B cell (primary cell): ENCODE measurements at regions not wholly inside any gene's neighbourhood (a gene's known extent, or its start where the extent isn't known, plus 50 kb on each side); places are given as distances from the start of the nearest gene placed in this dataset.

ENCODE experiments used
- ATAC-seq: fragments of 200-7000 bp; cut with Tn5 transposase; one replicate; pipeline ENCODE4 v1.10.0; 2021; ENCODE audit warnings: low read depth, mild to moderate bottlenecking, moderate number of reproducible peaks, moderate library complexity
- CTCF ChIA-PET: fragments of 350-600 bp; sonication (Branson Sonifier 250); formaldehyde crosslinking; loops from one replicate; lab custom pipeline; 2021; ENCODE audit warnings: antibody characterized with exemption, inconsistent platforms; lab: Charles Lee
- POLR2A ChIA-PET: fragments of 350-600 bp; sonication (Branson Sonifier 250); formaldehyde crosslinking; loops from one replicate; lab custom pipeline; 2021; ENCODE audit warnings: antibody characterized with exemption; lab: Charles Lee
- DNase-seq: peaks from one replicate; pipeline ENCODE4 v3.0.0; 2013
- H2AFZ ChIP-seq: 2 replicates; pipeline ENCODE4 v1.6.1; 2012; ENCODE audit warnings: mild to moderate bottlenecking, low read depth, low read length; ENCODE audit not compliant: insufficient read depth, poor library complexity, severe bottlenecking
- H3K27ac ChIP-seq, 2 donors: 1 replicate in 1 of 2; 2 replicates in 1 of 2; pipeline ENCODE4 v1.5.1; 2012 to 2013; ENCODE audit warnings: low read length in 2 of 2, mild to moderate bottlenecking in 2 of 2, moderate library complexity in 1 of 2
- H3K27me3 ChIP-seq, 4 experiments: fragments of 200-600 bp in 1 of 4; sonication (generic) in 1 of 4; replicated peaks in 1 of 4; 1 replicate in 2 of 4; 2 replicates in 2 of 4; pipeline versions ENCODE4 v1.6.1 to v1.7.0; 2013 to 2016; ENCODE audit warnings: low read length in 3 of 4, mild to moderate bottlenecking in 2 of 4, mixed read lengths in 1 of 4, moderate library complexity in 1 of 4; ENCODE audit not compliant: insufficient read depth in 4 of 4, control insufficient read depth in 3 of 4; ENCODE audit errors: control extremely low read depth in 1 of 4
- H3K36me3 ChIP-seq, 2 experiments: replicated peaks in 1 of 2; 1 replicate in 1 of 2; 2 replicates in 1 of 2; pipeline versions ENCODE4 v1.6.1 to v1.7.1; 2013; ENCODE audit warnings: low read length in 1 of 2; ENCODE audit not compliant: insufficient read depth in 2 of 2, control insufficient read depth in 1 of 2; ENCODE audit errors: control extremely low read depth in 1 of 2, extremely low read depth in 1 of 2
- H3K4me1 ChIP-seq, 2 donors: fragments of 200-600 bp in 1 of 2; sonication (generic) in 1 of 2; 1 replicate in 1 of 2; 2 replicates in 1 of 2; pipeline versions ENCODE4 v1.5.1 to v1.6.1; 2013 to 2017; ENCODE audit warnings: low read length in 2 of 2; ENCODE audit not compliant: control insufficient read depth in 2 of 2, insufficient read depth in 2 of 2
- H3K4me2 ChIP-seq: replicated peaks from 2 replicates; pipeline ENCODE3; 2012; ENCODE audit warnings: mild to moderate bottlenecking, low read depth, low read length; ENCODE audit not compliant: poor library complexity, severe bottlenecking
- H3K4me3 ChIP-seq, 5 experiments: fragments of 200-600 bp in 1 of 5; sonication (generic) in 1 of 5; 1 replicate in 3 of 5; 2 replicates in 2 of 5; pipeline versions ENCODE4 v1.5.1 to v1.7.0; 2011 to 2016; ENCODE audit warnings: low read length in 4 of 5, mild to moderate bottlenecking in 4 of 5, low read depth in 2 of 5, control low read depth in 1 of 5, moderate library complexity in 1 of 5; ENCODE audit not compliant: insufficient read depth in 1 of 5; ENCODE audit errors: control extremely low read depth in 1 of 5, extremely low read depth in 1 of 5
- H3K79me2 ChIP-seq: fragments of 200-600 bp; sonication (generic); one replicate; pipeline ENCODE4 v1.6.0; 2016; ENCODE audit warnings: low read length; ENCODE audit not compliant: control insufficient read depth, insufficient read depth
- H3K9ac ChIP-seq: fragments of 200-600 bp; sonication (generic); 2 replicates; pipeline ENCODE4 v1.6.1; 2017; ENCODE audit warnings: mild to moderate bottlenecking, low read length, moderate library complexity
- H3K9me3 ChIP-seq, 3 donors: one replicate each; pipeline versions ENCODE4 v1.6.1 to v1.7.1; 2013; ENCODE audit warnings: low read length in 2 of 3; ENCODE audit not compliant: control insufficient read depth in 2 of 3, insufficient read depth in 1 of 3; ENCODE audit errors: control extremely low read depth in 1 of 3
- H4K20me1 ChIP-seq: 2 replicates; pipeline ENCODE4 v1.6.0; 2012; ENCODE audit warnings: mild to moderate bottlenecking, low read length; ENCODE audit not compliant: insufficient read depth, control insufficient read depth, poor library complexity, severe bottlenecking
- H3K27ac Mint-ChIP-seq: one replicate; pipeline ENCODE4 v1.8.0; 2021; ENCODE audit warnings: mixed read lengths
- H3K27me3 Mint-ChIP-seq: one replicate; pipeline ENCODE4 v1.8.0; 2021; ENCODE audit warnings: mixed read lengths
- H3K4me1 Mint-ChIP-seq: one replicate; pipeline ENCODE4 v1.8.0; 2021; ENCODE audit warnings: mixed read lengths
- H3K4me3 Mint-ChIP-seq: one replicate; pipeline ENCODE4 v1.8.0; 2021; ENCODE audit warnings: mixed read lengths
- H3K9me3 Mint-ChIP-seq: one replicate; pipeline ENCODE4 v1.8.0; 2022; ENCODE audit warnings: mixed read lengths; ENCODE audit not compliant: insufficient read depth
- CTCF ChIP-seq: fragments of 200-600 bp; IDR thresholded peaks from one replicate; pipeline ENCODE4 v1.8.0; 2022; ENCODE audit warnings: antibody characterized with exemption, mild to moderate bottlenecking
- EZH2 ChIP-seq: IDR thresholded peaks from 2 replicates; pipeline ENCODE4 v1.6.1; 2012; ENCODE audit warnings: borderline replicate concordance, low read depth, mild to moderate bottlenecking, moderate library complexity, low read length; ENCODE audit not compliant: insufficient read depth, poor library complexity, severe bottlenecking
- WGBS: methylation state at CpG from one replicate; pipeline ENCODE4 v1.1.5; 2013; ENCODE audit warnings: missing lambda C conversion rate; ENCODE audit not compliant: insufficient coverage; 5-methylcytosine and 5-hydroxymethylcytosine counted together
- intact Hi-C: fragments of 100-400 bp; cut with micrococcal nuclease; formaldehyde crosslinking; loops from one replicate; pipeline ENCODE4 v1.10.0; 2022

- no peak overlapping the region for H3K4me3 ChIP-seq
- H3K79me2 ChIP-seq: no peaks in the 10 kb centered on the region
- TF ChIP-seq CTCF: no peak
- TF ChIP-seq EZH2: no peak
- DNase-seq: no peak
- H3K9ac ChIP-seq: no peak overlapping the region
- Mint-ChIP-seq H3K27me3 (no peaks in the 10 kb centered on the region), H3K4me3 (no peak overlapping the region), H3K4me1 (no peaks in the 10 kb centered on the region), H3K27ac (no peak overlapping the region), H3K9me3 (no peaks in the 10 kb centered on the region)
- H4K20me1 ChIP-seq: no peaks in the 10 kb centered on the region
- ChIA-PET POLR2A (no interaction called here), CTCF (no interaction called here)
- no peaks in the 10 kb centered on the region for H3K36me3 ChIP-seq
- no peaks in the 10 kb centered on the region for H3K27me3 ChIP-seq
- ATAC-seq: no peak
- H2AFZ ChIP-seq: no peak overlapping the region
- WGBS: no CpG with 5 or more reads among the region's 2 CpGs
- no peaks in the 10 kb centered on the region for H3K9me3 ChIP-seq
- intact Hi-C loops: no loop called here
- no peak overlapping the region for H3K4me2 ChIP-seq
- H3K4me1 ChIP-seq: no peaks in the 10 kb centered on the region
- H3K27ac ChIP-seq: no peak overlapping the region
Observed at GRCh38 chr1:189606795-189607476, 870.7 kb downstream of the BRINP3 start.

DNA sequence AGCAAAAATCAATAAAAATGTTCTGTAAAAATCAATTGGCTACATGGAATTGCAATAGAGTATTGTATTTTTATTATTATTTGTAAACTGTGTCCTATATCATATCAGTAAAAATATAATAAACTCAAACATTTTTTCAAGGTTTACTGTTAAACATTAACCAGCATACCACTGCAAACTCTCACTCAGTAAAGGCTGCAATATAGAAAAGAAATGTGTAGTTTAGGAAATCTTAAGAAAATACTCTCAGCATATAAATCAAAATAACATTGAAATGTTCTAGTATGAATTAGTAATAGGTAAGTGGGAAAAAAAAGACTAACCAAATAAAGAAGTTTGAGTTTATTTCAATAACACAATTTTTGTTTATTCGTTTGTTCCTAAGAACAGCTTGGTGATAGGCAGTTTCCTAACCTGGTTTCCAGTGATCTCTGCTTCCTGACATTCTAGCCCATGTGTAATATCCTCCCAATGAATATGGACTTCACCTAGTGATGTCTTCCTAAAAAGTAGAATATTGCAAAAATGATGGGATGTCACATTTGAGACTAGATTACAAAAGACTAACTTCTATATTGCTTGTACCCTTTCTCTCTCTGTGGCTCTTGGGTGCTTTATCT lies 870.1 kb downstream of the BRINP3 start:
- no peak overlapping the region for H3K4me2 ChIP-seq
- Mint-ChIP-seq H3K27me3 (no peaks in the 10 kb centered on the region), H3K27ac (no peak overlapping the region), H3K9me3 (no peaks in the 10 kb centered on the region), H3K4me1 (no peaks in the 10 kb centered on the region), H3K4me3 (no peak overlapping the region)
- no peaks in the 10 kb centered on the region for H3K36me3 ChIP-seq
- H3K27me3 ChIP-seq: no peaks in the 10 kb centered on the region
- no CpG with 5 or more reads among the region's 1 CpG for WGBS
- H3K4me1 ChIP-seq: no peaks in the 10 kb centered on the region
- intact Hi-C loops: no loop called here
- DNase-seq (no peak), ATAC-seq (no peak)
- no peak overlapping the region for H3K27ac ChIP-seq
- TF ChIP-seq EZH2 (no peak), CTCF (no peak)
- H3K9me3 ChIP-seq: no peaks in the 10 kb centered on the region
- H4K20me1 ChIP-seq: no peaks in the 10 kb centered on the region
- ChIA-PET CTCF (no interaction called here), POLR2A (no interaction called here)
- no peak overlapping the region for H3K4me3 ChIP-seq
- H2AFZ ChIP-seq: no peak overlapping the region
- no peak overlapping the region for H3K9ac ChIP-seq
- H3K79me2 ChIP-seq: no peaks in the 10 kb centered on the region
